Vagina (tissue), 2 donors: ENCODE measurements at regions not wholly inside any gene's neighbourhood (a gene's known extent, or its start where the extent isn't known, plus 50 kb on each side); places are given as distances from the start of the nearest gene placed in this dataset. TPM values are rescaled to one million over a fixed set of nuclear protein-coding genes. Genes with fewer than 3 reads are reported as not detected.

Experiments used
- DNase-seq, 2 donors: peaks; one replicate each; pipeline ENCODE4 v3.0.0-alpha.2; 2017; ENCODE audit errors: extremely low spot score in 2 of 2
- H3K27ac ChIP-seq: fragments of 200-600 bp; sonication (generic); one replicate; pipeline ENCODE4 v1.5.1; 2019
- H3K27me3 ChIP-seq: fragments of 200-600 bp; sonication (generic); one replicate; pipeline ENCODE4 v1.5.1; 2019
- H3K36me3 ChIP-seq, 2 donors: fragments of 200-600 bp; sonication (generic); one replicate each; pipeline ENCODE4 v1.5.1; 2017 to 2019
- H3K4me1 ChIP-seq: fragments of 200-600 bp; sonication (generic); one replicate; pipeline ENCODE4 v1.5.1; 2019
- H3K4me3 ChIP-seq, 2 donors: fragments of 200-600 bp; sonication (generic); 1 replicate in 1 of 2; 2 replicates in 1 of 2; pipeline ENCODE4 v1.5.1; 2016 to 2019
- H3K9me3 ChIP-seq: fragments of 200-600 bp; sonication (generic); one replicate; pipeline ENCODE4 v1.5.1; 2019
- CTCF ChIP-seq, 3 experiments: fragments of 450-650 bp in 2 of 3; fragments of 200-600 bp in 1 of 3; sonication (generic) in 1 of 3; IDR thresholded peaks; one replicate each; pipeline ENCODE4 v1.5.1; 2017 to 2019; ENCODE audit warnings: antibody characterized with exemption in 3 of 3, mild to moderate bottlenecking in 2 of 3, moderate library complexity in 2 of 3
- POLR2A ChIP-seq, 2 donors: fragments of 450-650 bp; IDR thresholded peaks; one replicate each; pipeline ENCODE4 v1.6.1; 2017; ENCODE audit warnings: antibody characterized with exemption in 2 of 2, mild to moderate bottlenecking in 2 of 2, moderate library complexity in 2 of 2
- POLR2AphosphoS5 ChIP-seq, 2 donors: sonication (generic); formaldehyde crosslinking; IDR thresholded peaks; one replicate each; pipeline ENCODE4 v1.9.0; 2017; ENCODE audit warnings: antibody characterized with exemption in 2 of 2, mild to moderate bottlenecking in 2 of 2, low read depth in 1 of 2; ENCODE audit not compliant: insufficient read depth in 1 of 2
- intact Hi-C: fragments of 100-400 bp; cut with DNase I; formaldehyde crosslinking; loops from one replicate; pipeline ENCODE4 v1.15.1; 2023
- microRNA-seq: library from miRNA; unstranded; fragments of <30 nt; microRNA quantifications from one replicate; pipeline ENCODE4, GENCODE V29; 2017; ENCODE audit warnings: borderline number of aligned reads, borderline replicate concordance

- Histone ChIP-seq H3K27ac (no peak overlapping the region), H3K4me3 (no peak overlapping the region), H3K9me3 (no peaks in the 10 kb centered on the region), H3K27me3 (no peaks in the 10 kb centered on the region), H3K36me3 (no peaks in the 10 kb centered on the region), H3K4me1 (peaks cover 9% of the 10 kb centered on the region)
- no peak for TF ChIP-seq POLR2A (IDR thresholded peaks at IDR 0.05)
- no peak for TF ChIP-seq POLR2AphosphoS5 (IDR thresholded peaks at IDR 0.05; ENCODE audit: insufficient read depth in 1 of 2, low read depth in 1 of 2)
- no peak for TF ChIP-seq CTCF (IDR thresholded peaks at IDR 0.05)
- no peak for DNase-seq
- intact Hi-C loops, result no loop called here
Measured at GRCh38 chr5:82329393-82329792, 51.2 kb upstream of the RPS23 start.

Small RNAs in the stretch of these regions (microRNA-seq; reads per million reads assigned to microRNA genes)
- gene MIR3977, result not detected
